ENCODE measurements at regions not wholly inside any gene's neighbourhood (a gene's known extent, or its start where the extent isn't known, plus 50 kb on each side); places are given as distances from the start of the nearest gene placed in this dataset.

DNA sequence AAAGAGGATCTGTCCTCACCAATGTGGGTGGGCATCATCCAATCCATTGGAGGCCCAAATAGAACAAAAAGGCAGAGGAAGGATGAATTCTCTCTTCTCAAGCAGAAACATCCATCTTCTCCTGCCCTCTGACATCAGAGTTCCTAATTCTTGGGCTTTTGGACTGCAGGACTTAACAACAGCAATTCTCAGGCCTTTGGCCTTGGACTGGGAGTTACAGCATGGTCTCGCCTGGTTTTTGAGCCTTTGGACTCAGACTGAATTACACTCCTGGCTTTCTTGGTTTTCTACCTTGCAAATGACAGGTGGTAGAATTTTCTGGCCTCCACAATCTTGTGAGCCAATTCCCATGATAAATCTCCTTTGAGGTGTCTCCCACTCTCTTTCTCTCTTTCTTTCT lies 60.5 kb upstream of the CD180 start:
- H3K4me3 ChIP-seq (ENCODE audit: low read depth, low read length) = no peak overlapping the region

DNA sequence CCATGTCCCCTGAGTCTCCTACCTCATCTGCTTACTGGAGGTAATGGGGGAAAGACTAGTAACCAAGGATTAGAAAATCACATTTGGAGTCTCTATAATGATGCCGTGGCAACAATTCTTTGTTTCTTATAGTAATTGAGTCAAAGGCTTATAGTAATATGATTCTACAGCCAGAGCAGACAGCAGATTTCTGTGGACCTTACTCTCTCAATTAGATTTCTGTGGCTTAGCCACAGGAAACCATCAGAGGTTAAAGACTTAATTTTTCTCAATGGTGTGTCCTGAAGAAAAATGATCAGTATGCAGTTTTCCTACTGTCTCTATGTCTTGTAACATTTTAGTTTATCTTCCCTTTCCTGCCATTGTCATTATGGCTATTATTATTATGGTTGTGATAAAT lies 59.3 kb upstream of the CD180 start:
- H3K4me3 ChIP-seq (ENCODE audit: low read depth, low read length) = no peak overlapping the region

DNA sequence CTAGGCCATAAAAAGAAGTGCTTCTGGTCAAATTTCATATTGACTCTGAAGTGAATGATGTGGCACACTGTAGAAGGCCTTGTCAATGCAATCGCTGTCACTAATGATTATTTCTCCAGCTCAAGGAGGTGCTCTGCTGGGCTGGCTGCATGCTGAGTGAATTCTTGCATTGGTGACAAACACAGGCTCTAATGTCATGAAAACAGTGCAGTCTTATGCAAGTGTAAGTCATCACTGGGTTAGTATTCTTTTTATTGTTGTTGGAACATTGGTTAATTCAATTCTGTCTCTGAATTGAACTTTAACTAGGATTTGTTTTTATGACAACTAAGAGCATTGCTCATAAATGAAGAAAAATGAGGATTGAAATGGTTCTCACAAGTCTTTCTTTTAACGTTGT lies 57.3 kb upstream of the CD180 start:
- H3K4me3 ChIP-seq (ENCODE audit: low read depth, low read length) = no peak overlapping the region

DNA sequence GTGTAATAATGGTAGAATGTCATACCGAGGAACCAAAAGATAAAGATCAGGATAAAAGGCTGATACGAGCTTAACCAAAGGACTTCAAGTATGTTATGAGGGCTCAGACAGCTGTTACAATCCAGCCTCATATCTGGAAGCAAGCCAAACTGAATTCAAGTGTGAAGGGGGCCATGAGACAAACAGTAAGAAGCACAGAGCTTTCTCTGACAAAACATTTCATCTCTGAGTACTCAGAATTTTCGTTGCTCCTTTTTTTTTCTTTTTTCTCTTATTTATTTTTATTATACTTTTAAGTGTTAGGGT lies 52.9 kb upstream of the CD180 start:
- H3K4me3 ChIP-seq (ENCODE audit: low read depth, low read length) = no peak overlapping the region

DNA sequence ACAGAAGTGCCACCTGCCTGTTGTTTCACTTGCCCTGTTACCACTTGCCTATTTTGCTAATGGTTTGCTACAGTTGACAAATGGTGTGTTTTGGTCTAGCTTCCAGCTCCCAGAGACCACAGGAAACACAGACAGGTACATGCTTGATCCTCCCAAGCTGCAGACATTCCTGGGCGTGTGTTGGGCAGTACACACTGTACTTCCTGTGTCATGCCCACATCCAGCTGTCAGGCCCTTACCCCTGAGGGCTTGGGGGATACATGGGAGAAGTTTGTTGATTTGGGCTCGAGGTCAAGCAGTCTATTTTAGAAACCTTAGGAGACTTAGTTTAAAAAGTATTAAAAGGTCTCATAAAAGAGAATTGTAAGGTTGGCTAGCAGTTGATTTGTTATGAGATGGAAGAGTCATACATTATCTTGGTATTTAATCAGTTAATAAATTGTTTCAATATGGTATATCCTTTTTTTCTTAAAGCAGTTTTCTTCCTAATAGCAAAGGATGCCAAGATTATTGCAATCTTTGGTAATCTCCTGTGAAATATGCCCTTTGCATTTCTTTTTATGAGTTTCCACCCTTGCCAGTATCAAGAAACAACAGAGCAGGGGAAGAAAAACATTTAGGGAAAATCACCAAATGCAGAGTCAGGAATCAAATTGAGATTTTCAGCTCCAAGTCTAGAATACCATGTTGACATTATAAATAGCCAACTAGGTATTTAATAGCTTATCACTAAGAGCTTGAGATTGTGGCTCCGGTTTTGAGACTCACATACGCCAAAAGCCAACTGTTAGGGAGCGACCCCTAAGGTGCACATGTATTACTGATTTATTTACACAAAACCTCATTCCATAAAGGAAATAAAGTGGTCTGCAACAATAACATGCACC lies 52.3 kb upstream of the CD180 start:
- no peak overlapping the region for H3K4me3 ChIP-seq (ENCODE audit: low read depth, low read length)

DNA sequence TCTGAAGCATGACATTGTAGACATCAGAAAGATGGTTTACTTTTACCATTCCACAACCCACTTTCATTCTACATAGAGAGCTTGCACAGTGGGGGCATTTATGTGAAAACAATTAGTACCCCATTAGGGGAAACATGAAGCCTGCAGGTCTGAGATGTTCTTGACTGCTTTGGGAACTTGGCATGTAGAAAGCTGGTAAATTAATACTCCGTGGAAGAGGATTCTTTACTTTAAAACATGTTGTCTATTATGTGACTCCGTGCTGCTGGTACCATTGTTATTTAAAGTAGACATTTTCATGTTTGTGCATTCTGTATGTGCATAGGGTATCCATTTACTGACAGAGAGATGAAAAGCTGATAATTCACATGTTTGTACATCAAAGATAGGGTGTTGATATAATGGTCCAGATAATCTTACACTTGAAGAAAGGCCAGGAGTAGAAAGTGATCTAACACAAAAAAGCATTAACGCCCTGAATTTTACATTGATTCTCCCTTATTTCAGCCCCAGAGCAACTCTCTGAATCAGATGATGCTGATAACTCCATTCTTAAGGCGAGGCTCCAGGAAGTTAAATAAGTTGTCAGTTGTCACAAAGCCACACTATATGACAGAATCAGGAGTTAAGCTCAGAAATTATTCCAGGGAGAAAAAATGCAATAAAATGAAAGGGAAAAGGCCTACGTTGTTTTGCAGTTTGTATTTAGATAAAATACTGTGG lies 50.1 kb upstream of the CD180 start:
- no peak overlapping the region for H3K4me3 ChIP-seq (ENCODE audit: low read depth, low read length)
